IPS-20b (cell line): ENCODE measurements at regions not wholly inside any gene's neighbourhood (a gene's known extent, or its start where the extent isn't known, plus 50 kb on each side); places are given as distances from the start of the nearest gene placed in this dataset.
"Not testable (repeated sequence)": the region's sequence is repeated elsewhere in the genome, so short reads cannot be mapped to it uniquely, and the experiment has no call there.

Experiments used
- H3K27ac ChIP-seq: one replicate; pipeline ENCODE4 v1.5.1; 2013; ENCODE audit warnings: low read length
- H3K27me3 ChIP-seq: 2 replicates; pipeline ENCODE4 v1.6.1; 2013; ENCODE audit warnings: mild to moderate bottlenecking, low read length, inconsistent platforms; ENCODE audit not compliant: insufficient read depth
- H3K36me3 ChIP-seq: 2 replicates; pipeline ENCODE4 v1.6.1; 2013; ENCODE audit warnings: low read depth, mild to moderate bottlenecking, inconsistent platforms, low read length, moderate library complexity; ENCODE audit not compliant: insufficient read depth
- H3K4me1 ChIP-seq: 2 replicates; pipeline ENCODE4 v1.6.1; 2013; ENCODE audit warnings: mild to moderate bottlenecking, control low read depth, inconsistent platforms, low read length, moderate library complexity; ENCODE audit not compliant: insufficient read depth
- H3K4me3 ChIP-seq: 2 replicates; pipeline ENCODE4 v1.5.1; 2013; ENCODE audit warnings: mild to moderate bottlenecking, low read length, inconsistent platforms
- H3K9ac ChIP-seq: 2 replicates; pipeline ENCODE4 v1.6.1; 2013; ENCODE audit warnings: low read depth, mild to moderate bottlenecking, inconsistent platforms, low read length, moderate library complexity
- H3K9me3 ChIP-seq: 2 replicates; pipeline ENCODE4 v1.6.1; 2013; ENCODE audit warnings: mild to moderate bottlenecking, low read depth, low read length, inconsistent platforms; ENCODE audit not compliant: insufficient read depth

GRCh38 chr9:82890865-82891264, 172.1 kb downstream of the RASEF start:
- no peak overlapping the region for H3K4me3 ChIP-seq
- peaks cover 7% of the 10 kb centered on the region; the same call in 1 of the 2 replicates for H3K4me1 ChIP-seq
- H3K36me3 ChIP-seq: no peaks in the 10 kb centered on the region
- H3K9me3 ChIP-seq: peaks cover 7% of the 10 kb centered on the region
- no peak overlapping the region for H3K9ac ChIP-seq
- no peaks in the 10 kb centered on the region for H3K27me3 ChIP-seq
- H3K27ac ChIP-seq: no peak overlapping the region

DNA sequence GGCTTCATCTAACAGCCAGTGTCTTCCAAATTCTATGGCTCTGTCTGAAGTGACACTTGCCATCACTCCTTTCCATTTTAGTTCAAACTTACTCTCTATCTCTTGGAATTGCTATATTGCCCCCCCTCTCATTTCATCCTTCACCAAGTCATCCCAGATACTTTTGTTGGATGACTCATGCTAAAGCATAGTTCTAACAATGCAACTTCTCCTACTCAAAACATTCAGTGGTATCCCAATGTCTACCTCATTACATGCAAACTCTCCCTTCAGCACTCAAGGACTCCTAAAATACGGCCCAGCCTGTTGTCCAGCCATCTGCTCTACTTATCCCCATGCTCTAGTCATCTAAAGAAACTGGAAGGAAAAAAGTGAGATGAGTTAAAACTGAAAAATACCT, 171.6 kb downstream of the RASEF start:
- H3K36me3 ChIP-seq: no peaks in the 10 kb centered on the region
- peaks cover 7% of the 10 kb centered on the region; the same call in 1 of the 2 replicates for H3K4me1 ChIP-seq
- no peak overlapping the region for H3K27ac ChIP-seq
- no peak overlapping the region for H3K4me3 ChIP-seq
- no peak overlapping the region for H3K9ac ChIP-seq
- H3K9me3 ChIP-seq: peaks cover 7% of the 10 kb centered on the region
- no peaks in the 10 kb centered on the region for H3K27me3 ChIP-seq

DNA sequence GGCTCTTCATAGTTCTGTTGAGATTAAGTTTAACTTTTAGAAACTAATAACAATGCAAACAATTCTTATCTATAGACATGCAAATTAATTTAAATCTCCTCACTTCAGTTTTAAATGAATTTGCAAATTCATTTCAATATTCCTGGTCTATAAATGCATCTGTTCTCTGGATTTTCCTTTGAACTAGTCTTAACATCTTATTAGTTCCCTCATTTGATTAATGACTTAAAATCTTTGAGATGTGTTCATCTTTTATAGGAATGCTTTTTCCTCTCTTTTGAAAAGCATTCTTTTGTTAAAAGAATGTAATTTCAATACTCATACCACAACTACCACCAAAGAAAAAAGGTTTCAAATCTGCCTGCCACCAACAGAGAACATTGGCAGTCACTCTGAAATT, 169.4 kb downstream of the RASEF start:
- no peak overlapping the region for H3K4me3 ChIP-seq
- no peaks in the 10 kb centered on the region for H3K27me3 ChIP-seq
- H3K4me1 ChIP-seq: peaks cover 7% of the 10 kb centered on the region; the same call in 1 of the 2 replicates
- H3K9me3 ChIP-seq: peaks cover 7% of the 10 kb centered on the region
- H3K27ac ChIP-seq: no peak overlapping the region
- no peak overlapping the region for H3K9ac ChIP-seq
- H3K36me3 ChIP-seq: no peaks in the 10 kb centered on the region

- Histone ChIP-seq H3K4me3 (no peak overlapping the region), H3K27me3 (no peaks in the 10 kb centered on the region), H3K9me3 (peaks cover 7% of the 10 kb centered on the region), H3K27ac (no peak overlapping the region), H3K36me3 (no peaks in the 10 kb centered on the region), H3K9ac (no peak overlapping the region), H3K4me1 (peaks cover 4% of the 10 kb centered on the region; the same call in 1 of the 2 replicates)
Observed at GRCh38 chr9:82894548-82894947, 168.4 kb downstream of the RASEF start.

DNA sequence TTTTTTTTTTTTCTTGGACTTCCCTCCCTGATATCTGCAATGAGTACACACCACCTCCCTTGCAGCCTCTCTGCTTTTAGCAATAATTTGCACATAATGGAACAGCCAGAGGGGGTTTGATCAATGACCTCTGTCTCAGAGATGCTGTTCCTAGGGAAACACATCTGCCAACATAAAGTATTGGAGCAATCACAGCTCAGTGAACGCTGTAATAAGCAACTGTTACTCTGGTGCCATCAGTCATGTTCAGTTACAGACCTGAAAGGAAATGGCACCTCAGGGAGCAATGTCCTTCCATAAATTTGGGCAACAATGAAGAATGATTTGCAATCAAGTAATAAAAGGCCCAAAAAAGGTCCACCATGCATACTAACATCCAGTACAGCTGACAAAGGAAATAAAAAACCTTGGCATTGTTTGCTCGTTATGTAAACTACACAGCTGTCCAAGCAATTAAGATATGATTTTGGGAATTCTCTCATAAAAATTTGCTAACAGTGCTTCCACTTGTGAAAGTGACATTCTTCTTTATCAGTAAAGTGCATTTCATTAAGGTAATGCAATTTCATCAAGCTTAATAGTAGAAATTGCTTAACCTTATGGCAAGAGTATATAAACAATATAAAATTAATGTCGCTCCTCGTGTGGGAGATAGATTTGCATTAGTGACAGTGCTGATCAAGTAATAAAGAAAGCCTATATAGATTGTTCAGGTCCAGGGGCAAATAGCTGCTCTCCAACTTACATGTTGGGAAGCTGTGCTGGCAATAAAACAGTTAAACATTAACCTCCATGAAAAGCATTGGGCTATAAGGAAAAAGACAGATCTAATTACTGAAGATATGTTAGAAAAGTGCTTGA, 167.8 kb downstream of the RASEF start:
- peaks cover 7% of the 10 kb centered on the region for H3K9me3 ChIP-seq
- H3K9ac ChIP-seq: no peak overlapping the region
- H3K4me1 ChIP-seq: no peaks in the 10 kb centered on the region; the same call in 1 of the 2 replicates
- no peak overlapping the region for H3K27ac ChIP-seq
- H3K27me3 ChIP-seq: no peaks in the 10 kb centered on the region
- no peaks in the 10 kb centered on the region for H3K36me3 ChIP-seq
- no peak overlapping the region for H3K4me3 ChIP-seq

- Histone ChIP-seq H3K4me3 (no peak overlapping the region), H3K4me1 (no peaks in the 10 kb centered on the region; the same call in 1 of the 2 replicates), H3K27ac (no peak overlapping the region), H3K36me3 (no peaks in the 10 kb centered on the region), H3K9ac (no peak overlapping the region), H3K27me3 (no peaks in the 10 kb centered on the region), H3K9me3 (peaks cover 7% of the 10 kb centered on the region)
Observed at GRCh38 chr9:82895822-82896110, 167.2 kb downstream of the RASEF start.

GRCh38 chr9:82903503-82903902, 159.4 kb downstream of the RASEF start:
- H3K4me3 ChIP-seq: no peak overlapping the region
- no peaks in the 10 kb centered on the region for H3K36me3 ChIP-seq
- no peak overlapping the region for H3K9ac ChIP-seq
- no peaks in the 10 kb centered on the region for H3K9me3 ChIP-seq
- H3K4me1 ChIP-seq: no peaks in the 10 kb centered on the region
- H3K27ac ChIP-seq: no peak overlapping the region
- no peaks in the 10 kb centered on the region for H3K27me3 ChIP-seq

DNA sequence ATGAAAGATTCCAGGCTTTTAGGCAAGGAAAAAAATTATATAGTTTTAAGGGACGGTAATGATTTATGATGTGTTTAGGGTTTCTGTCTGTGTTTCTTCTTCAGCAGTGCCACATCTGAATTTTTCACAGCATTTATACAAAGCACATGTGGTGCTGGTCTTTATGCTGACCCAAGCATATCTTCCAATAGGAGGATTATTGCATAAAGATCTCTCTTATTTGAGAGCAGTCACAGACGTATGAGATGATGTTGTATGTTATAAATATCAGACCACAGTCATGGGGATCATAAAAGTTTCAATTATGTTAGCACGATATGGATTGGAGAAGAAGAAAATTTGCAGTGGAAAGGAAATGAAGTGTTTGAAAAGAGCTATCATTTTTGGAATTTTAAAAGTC, 150.9 kb downstream of the RASEF start:
- H3K9ac ChIP-seq: no peak overlapping the region
- H3K27ac ChIP-seq: no peak overlapping the region
- no peaks in the 10 kb centered on the region for H3K27me3 ChIP-seq
- H3K4me1 ChIP-seq: no peaks in the 10 kb centered on the region
- no peaks in the 10 kb centered on the region for H3K36me3 ChIP-seq
- peaks cover 22% of the 10 kb centered on the region for H3K9me3 ChIP-seq
- H3K4me3 ChIP-seq: no peak overlapping the region

DNA sequence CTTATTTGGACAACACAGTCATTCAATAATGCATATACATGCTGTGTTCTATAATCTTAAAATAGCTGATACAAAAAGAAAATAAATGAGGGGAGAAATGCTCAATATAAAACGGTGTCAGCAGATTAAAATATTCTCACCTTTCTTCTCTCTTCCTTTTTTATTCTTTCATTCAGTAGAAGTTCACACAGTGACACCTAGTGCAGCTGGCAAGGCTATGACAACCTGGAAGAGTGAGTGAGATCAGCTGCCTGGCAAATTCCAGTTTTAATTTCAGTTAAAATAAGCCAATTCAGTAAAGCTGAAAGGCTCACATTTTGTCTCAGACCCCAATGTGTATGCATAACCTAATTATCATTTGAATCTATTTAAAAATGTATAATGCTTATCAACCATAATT, 150.3 kb downstream of the RASEF start:
- H3K9me3 ChIP-seq: peaks cover 29% of the 10 kb centered on the region
- H3K27ac ChIP-seq: no peak overlapping the region

DNA sequence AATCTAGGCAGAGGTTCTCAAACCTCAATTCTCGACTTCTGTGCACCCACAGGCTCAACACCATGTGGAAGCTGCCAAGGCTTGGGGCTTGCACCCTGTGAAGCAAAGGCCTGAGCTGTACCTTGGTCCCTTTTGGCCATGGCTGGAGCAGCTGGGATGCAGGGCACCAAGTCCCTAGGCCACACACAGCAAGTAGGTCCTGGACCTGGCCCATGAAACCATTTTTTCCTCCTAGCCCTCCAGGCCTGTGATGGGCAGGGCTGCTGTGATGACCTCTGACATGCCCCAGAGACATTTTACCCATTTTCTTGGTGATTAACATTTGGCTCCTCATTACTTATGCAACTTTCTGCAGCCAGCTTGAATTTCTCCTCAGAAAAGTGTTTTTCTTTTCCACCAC, 146.7 kb downstream of the RASEF start:
- not testable (repeated sequence) for H3K27ac ChIP-seq, H3K4me3 ChIP-seq, H3K4me1 ChIP-seq, H3K9ac ChIP-seq, H3K36me3 ChIP-seq, H3K27me3 ChIP-seq
- peaks cover 32% of the 10 kb centered on the region for H3K9me3 ChIP-seq

More for the DNA sequence above, 150.3 kb downstream of the RASEF start:
- Histone ChIP-seq H3K36me3 (no peaks in the 10 kb centered on the region), H3K4me1 (no peaks in the 10 kb centered on the region), H3K27me3 (no peaks in the 10 kb centered on the region), H3K4me3 (no peak overlapping the region), H3K9ac (no peak overlapping the region)

DNA sequence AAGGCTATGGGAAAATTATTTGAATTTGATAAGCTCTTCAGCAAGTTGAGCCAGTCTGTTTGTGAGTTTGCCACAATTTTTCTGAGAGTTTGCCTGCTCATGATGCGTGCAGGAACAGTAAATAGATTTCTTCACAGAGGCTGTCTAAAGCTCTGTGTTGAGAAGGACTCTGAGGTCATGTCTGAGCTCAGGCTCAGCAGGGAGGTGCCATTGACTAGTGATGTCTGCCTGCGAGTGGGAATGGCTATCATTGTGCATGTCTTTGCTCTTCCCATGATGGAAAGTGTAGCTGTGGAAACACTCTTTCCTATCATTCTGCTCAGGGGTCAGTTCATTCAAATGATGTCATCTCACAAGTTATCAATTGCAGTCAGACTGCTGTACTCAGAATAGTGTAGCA, 142.8 kb downstream of the RASEF start:
- H3K27me3 ChIP-seq: no peaks in the 10 kb centered on the region
- peaks cover 5% of the 10 kb centered on the region; the same call in 1 of the 2 replicates for H3K4me1 ChIP-seq
- no peaks in the 10 kb centered on the region for H3K36me3 ChIP-seq
- H3K9me3 ChIP-seq: peaks cover 26% of the 10 kb centered on the region
- no peak overlapping the region for H3K27ac ChIP-seq
- no peak overlapping the region for H3K4me3 ChIP-seq
- no peak overlapping the region for H3K9ac ChIP-seq

DNA sequence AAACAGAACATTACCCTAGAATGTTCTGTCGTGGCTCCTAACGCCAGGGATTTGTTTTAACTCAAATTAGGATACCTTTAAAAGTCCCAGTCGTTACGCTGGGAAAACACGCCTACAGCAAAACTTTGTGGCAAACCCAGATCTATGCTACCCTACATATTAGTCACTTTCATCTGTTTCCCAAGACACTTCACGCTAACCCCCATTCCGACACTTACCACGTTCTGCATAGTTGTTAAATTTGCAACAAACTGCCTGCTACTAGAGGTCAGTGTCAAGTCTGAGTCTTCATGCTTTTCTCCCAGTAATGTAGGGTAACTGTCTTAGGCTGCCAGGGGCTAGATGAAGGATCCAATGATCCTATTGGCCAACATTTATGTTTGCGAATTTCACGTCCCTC, 140.3 kb downstream of the RASEF start:
- H3K9ac ChIP-seq: no peak overlapping the region
- peaks cover 5% of the 10 kb centered on the region; the same call in 1 of the 2 replicates for H3K4me1 ChIP-seq
- no peaks in the 10 kb centered on the region for H3K36me3 ChIP-seq
- no peak overlapping the region for H3K4me3 ChIP-seq
- no peaks in the 10 kb centered on the region for H3K27me3 ChIP-seq
- no peak overlapping the region for H3K27ac ChIP-seq
- H3K9me3 ChIP-seq: peaks cover 2% of the 10 kb centered on the region
